SK-N-SH treated with all-trans-retinoic acid at 6 μM for 48 hours (cell line): ENCODE measurements at regions not wholly inside any gene's neighbourhood (a gene's known extent, or its start where the extent isn't known, plus 50 kb on each side); places are given as distances from the start of the nearest gene placed in this dataset.

ENCODE experiments used
- POU6F1 ChIP-seq: fragments of 250-450 bp; sonication (Bioruptor Pico); IDR thresholded peaks from 2 replicates; pipeline ENCODE4 v1.8.0; 2021; ENCODE audit warnings: low read depth, mild to moderate bottlenecking, moderate library complexity, borderline replicate concordance
- SNAI2 ChIP-seq: fragments of 250-450 bp; sonication (Bioruptor Pico); IDR thresholded peaks from 2 replicates; pipeline ENCODE4 v1.5.0; 2020; ENCODE audit warnings: mild to moderate bottlenecking, moderate library complexity
- TSHZ2 ChIP-seq: fragments of 250-450 bp; sonication (Bioruptor Pico); IDR thresholded peaks from 2 replicates; pipeline ENCODE4 v1.5.0; 2020; ENCODE audit warnings: mild to moderate bottlenecking, moderate library complexity
- ZNF8 ChIP-seq: fragments of 450-650 bp; formaldehyde crosslinking; IDR thresholded peaks from 2 replicates; pipeline ENCODE4 v1.5.0; 2020; ENCODE audit warnings: mild to moderate bottlenecking, moderate library complexity

GRCh38 chr3:8421267-8421666 is 80.4 kb upstream of the LMCD1 start:
- TF ChIP-seq POU6F1 (CRISPR knock-in tag) (no peak), ZNF8 (CRISPR knock-in tag) (no peak), SNAI2 (CRISPR knock-in tag) (no peak), TSHZ2 (CRISPR knock-in tag) (no peak)
